ENCODE measurements at regions not wholly inside any gene's neighbourhood (a gene's known extent, or its start where the extent isn't known, plus 50 kb on each side); places are given as distances from the start of the nearest gene placed in this dataset.

DNA sequence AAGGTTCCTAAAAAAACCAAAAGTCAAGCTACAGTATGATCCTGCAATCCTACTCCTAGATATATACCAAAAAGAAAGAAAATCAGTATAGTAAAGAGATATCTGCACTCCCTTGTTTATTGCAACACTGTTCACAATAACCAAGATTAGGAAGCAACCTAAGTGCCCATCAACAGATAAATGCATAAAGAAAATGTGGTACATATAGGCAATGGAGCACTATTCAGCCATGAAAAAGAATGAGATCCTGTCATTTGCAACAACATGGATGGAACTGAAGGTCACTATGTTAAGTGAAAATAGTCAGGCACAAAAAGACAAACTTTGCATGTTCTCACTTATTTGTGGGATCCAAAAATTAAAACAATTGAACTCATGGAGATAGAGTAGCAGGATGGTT, 1159.5 kb upstream of the AUTS2 start:
- TF ChIP-seq, protein P1, sequence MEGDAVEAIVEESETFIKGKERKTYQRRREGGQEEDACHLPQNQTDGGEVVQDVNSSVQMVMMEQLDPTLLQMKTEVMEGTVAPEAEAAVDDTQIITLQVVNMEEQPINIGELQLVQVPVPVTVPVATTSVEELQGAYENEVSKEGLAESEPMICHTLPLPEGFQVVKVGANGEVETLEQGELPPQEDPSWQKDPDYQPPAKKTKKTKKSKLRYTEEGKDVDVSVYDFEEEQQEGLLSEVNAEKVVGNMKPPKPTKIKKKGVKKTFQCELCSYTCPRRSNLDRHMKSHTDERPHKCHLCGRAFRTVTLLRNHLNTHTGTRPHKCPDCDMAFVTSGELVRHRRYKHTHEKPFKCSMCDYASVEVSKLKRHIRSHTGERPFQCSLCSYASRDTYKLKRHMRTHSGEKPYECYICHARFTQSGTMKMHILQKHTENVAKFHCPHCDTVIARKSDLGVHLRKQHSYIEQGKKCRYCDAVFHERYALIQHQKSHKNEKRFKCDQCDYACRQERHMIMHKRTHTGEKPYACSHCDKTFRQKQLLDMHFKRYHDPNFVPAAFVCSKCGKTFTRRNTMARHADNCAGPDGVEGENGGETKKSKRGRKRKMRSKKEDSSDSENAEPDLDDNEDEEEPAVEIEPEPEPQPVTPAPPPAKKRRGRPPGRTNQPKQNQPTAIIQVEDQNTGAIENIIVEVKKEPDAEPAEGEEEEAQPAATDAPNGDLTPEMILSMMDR (IDR thresholded peaks at IDR 0.05) = no peak
- TF ChIP-seq POLR2A (IDR thresholded peaks at IDR 0.05) = no peak
